ENCODE measurements at regions not wholly inside any gene's neighbourhood (a gene's known extent, or its start where the extent isn't known, plus 50 kb on each side); places are given as distances from the start of the nearest gene placed in this dataset.

- TF ChIP-seq POLR2A (IDR thresholded peaks at IDR 0.05) = no peak
- no peak for TF ChIP-seq CTCF (IDR thresholded peaks at IDR 0.05)
- peak in 1 of 3 donors; percentile 51 for TF ChIP-seq POLR2AphosphoS5 (IDR thresholded peaks at IDR 0.05)
These were observed 411.9 kb upstream of the TNP1 start for GRCh38 chr2:217271813-217272212.
